ENCODE measurements at regions not wholly inside any gene's neighbourhood (a gene's known extent, or its start where the extent isn't known, plus 50 kb on each side); places are given as distances from the start of the nearest gene placed in this dataset.

DNA sequence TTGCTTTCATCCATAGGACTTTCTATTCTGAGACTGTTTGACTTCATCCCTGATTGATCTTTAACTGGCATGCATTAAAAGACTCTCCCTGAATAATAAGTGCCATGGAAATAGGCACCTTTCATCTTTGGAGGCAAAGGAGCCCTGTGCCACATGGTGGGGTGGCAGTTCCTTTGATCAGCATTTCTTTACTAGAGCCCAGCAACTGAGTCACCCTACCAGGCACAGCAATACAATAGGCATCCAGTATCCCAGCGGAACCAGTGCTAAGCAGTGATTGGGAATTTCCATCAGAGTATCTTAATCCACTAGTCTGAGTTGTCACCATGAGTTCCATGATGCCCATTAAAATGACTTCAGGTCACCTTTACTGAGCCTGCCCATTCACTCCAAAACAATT, 476.1 kb upstream of the MPDZ start (continued):
- TF ChIP-seq, protein P1, sequence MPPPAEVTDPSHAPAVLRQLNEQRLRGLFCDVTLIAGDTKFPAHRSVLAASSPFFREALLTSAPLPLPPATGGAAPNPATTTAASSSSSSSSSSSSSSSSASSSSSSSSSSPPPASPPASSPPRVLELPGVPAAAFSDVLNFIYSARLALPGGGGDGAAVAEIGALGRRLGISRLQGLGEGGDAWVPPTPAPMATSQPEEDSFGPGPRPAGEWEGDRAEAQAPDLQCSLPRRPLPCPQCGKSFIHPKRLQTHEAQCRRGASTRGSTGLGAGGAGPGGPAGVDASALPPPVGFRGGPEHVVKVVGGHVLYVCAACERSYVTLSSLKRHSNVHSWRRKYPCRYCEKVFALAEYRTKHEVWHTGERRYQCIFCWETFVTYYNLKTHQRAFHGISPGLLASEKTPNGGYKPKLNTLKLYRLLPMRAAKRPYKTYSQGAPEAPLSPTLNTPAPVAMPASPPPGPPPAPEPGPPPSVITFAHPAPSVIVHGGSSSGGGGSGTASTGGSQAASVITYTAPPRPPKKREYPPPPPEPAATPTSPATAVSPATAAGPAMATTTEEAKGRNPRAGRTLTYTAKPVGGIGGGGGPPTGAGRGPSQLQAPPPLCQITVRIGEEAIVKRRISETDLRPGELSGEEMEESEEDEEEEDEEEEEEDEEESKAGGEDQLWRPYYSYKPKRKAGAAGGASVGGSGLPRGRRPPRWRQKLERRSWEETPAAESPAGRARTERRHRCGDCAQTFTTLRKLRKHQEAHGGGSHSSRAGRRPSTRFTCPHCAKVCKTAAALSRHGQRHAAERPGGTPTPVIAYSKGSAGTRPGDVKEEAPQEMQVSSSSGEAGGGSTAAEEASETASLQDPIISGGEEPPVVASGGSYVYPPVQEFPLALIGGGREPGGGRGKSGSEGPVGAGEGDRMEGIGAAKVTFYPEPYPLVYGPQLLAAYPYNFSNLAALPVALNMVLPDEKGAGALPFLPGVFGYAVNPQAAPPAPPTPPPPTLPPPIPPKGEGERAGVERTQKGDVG (CRISPR knock-in tag; IDR thresholded peaks at IDR 0.05; ENCODE audit: borderline replicate concordance): no peak
- no peak for TF ChIP-seq GZF1 (CRISPR knock-in tag; IDR thresholded peaks at IDR 0.05)
- TF ChIP-seq ZFP37 (CRISPR knock-in tag; IDR thresholded peaks at IDR 0.05; ENCODE audit: borderline replicate concordance): no peak
- no peak for TF ChIP-seq ZNF720 (CRISPR knock-in tag; IDR thresholded peaks at IDR 0.05)
- TF ChIP-seq, protein P2, sequence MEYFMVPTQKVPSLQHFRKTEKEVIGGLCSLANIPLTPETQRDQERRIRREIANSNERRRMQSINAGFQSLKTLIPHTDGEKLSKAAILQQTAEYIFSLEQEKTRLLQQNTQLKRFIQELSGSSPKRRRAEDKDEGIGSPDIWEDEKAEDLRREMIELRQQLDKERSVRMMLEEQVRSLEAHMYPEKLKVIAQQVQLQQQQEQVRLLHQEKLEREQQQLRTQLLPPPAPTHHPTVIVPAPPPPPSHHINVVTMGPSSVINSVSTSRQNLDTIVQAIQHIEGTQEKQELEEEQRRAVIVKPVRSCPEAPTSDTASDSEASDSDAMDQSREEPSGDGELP (IDR thresholded peaks at IDR 0.05; ENCODE audit: borderline replicate concordance, low read depth): no peak
- no peak for TF ChIP-seq PHF21A (CRISPR knock-in tag; IDR thresholded peaks at IDR 0.05)
- no peak for TF ChIP-seq DMAP1 (CRISPR knock-in tag; IDR thresholded peaks at IDR 0.05)
- no peak for TF ChIP-seq FOXA3 (CRISPR knock-in tag; IDR thresholded peaks at IDR 0.05)
- TF ChIP-seq MAFF (IDR thresholded peaks at IDR 0.05; ENCODE audit: low read depth, low read length): no peak

DNA sequence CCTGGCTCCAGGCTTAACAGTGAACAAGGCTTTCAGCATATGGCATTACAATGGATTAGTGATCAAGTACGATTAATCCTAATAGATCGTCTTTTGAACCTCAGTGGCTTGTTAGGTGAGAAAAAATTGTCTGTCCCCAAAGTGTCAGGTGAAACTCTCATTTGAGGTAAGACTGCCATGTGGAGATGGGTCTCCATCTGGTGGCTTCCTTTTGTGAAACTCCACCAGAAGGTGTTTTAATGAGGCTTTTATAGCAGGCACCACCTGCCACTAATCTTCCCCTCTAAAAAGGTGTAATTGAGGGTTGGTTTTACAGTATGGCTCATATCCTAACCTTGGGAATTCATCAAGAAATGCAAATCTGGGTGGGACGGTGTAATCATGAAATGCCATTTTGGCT, 471.1 kb upstream of the MPDZ start:
- no peak overlapping the region for H3K27ac ChIP-seq (ENCODE audit: extremely low read length, insufficient read depth, low read length)
- CTCF ChIA-PET (ENCODE audit: low intra/inter-chr PET ratio, low total read pairs): no interaction called here
- no peak overlapping the region for H3K9ac ChIP-seq (ENCODE audit: insufficient read depth, low read depth, low read length)
- H3K79me2 ChIP-seq (ENCODE audit: insufficient read depth, low read length): no peaks in the 10 kb centered on the region
- no peak for DNase-seq (ENCODE audit: low spot score)
- no TSS peak for BruUV-seq (replicated peaks)
- in situ Hi-C loops (cut with HindIII; ENCODE audit: extremely low pct_ligation_motif_present, low pct_unique_long_range_greater_than_20kb) (no loop called here), intact Hi-C loops (cut with micrococcal nuclease; ENCODE audit: unreplicated experiment) (no loop called here)
- H3K9me3 ChIP-seq (ENCODE audit: low read length): no peaks in the 10 kb centered on the region
- POLR2A ChIA-PET: no interaction called here
- H4K20me1 ChIP-seq (ENCODE audit: insufficient read depth, low read length): no peaks in the 10 kb centered on the region
- 15% methylated on average over 3 of the region's 3 CpGs for WGBS (ENCODE audit: low lambda C conversion rate)
- no peak overlapping the region for H3K4me2 ChIP-seq (ENCODE audit: low read depth, low read length)
- H2AFZ ChIP-seq (ENCODE audit: low read length): no peak overlapping the region
- no peak overlapping the region for H3K4me3 ChIP-seq (replicated peaks in 1 of 3; ENCODE audit: insufficient read depth in 1 of 3, low read depth in 2 of 3, low read length in 3 of 3)
- no peak for ATAC-seq
- H3K36me3 ChIP-seq (replicated peaks in 1 of 2; ENCODE audit: control insufficient read depth in 1 of 2, insufficient read depth in 2 of 2, low read length in 2 of 2): no peaks in the 10 kb centered on the region
- H3K27me3 ChIP-seq (ENCODE audit: control insufficient read depth in 1 of 2, insufficient read depth in 2 of 2, low read length in 2 of 2): no peaks in the 10 kb centered on the region
- H3K4me1 ChIP-seq (ENCODE audit: insufficient read depth, low read length): no peaks in the 10 kb centered on the region
- FAIRE-seq: no peak
- TF ChIP-seq IRX3 (CRISPR knock-in tag; IDR thresholded peaks at IDR 0.05; ENCODE audit: borderline replicate concordance, low read depth) (no peak), ARHGAP35 (CRISPR knock-in tag; IDR thresholded peaks at IDR 0.05; ENCODE audit: borderline replicate concordance) (no peak), TCF7L2 (IDR thresholded peaks at IDR 0.05; ENCODE audit: low read depth, low read length) (no peak), ZNF160 (CRISPR knock-in tag; IDR thresholded peaks at IDR 0.05) (no peak)
- TF ChIP-seq, protein P3, sequence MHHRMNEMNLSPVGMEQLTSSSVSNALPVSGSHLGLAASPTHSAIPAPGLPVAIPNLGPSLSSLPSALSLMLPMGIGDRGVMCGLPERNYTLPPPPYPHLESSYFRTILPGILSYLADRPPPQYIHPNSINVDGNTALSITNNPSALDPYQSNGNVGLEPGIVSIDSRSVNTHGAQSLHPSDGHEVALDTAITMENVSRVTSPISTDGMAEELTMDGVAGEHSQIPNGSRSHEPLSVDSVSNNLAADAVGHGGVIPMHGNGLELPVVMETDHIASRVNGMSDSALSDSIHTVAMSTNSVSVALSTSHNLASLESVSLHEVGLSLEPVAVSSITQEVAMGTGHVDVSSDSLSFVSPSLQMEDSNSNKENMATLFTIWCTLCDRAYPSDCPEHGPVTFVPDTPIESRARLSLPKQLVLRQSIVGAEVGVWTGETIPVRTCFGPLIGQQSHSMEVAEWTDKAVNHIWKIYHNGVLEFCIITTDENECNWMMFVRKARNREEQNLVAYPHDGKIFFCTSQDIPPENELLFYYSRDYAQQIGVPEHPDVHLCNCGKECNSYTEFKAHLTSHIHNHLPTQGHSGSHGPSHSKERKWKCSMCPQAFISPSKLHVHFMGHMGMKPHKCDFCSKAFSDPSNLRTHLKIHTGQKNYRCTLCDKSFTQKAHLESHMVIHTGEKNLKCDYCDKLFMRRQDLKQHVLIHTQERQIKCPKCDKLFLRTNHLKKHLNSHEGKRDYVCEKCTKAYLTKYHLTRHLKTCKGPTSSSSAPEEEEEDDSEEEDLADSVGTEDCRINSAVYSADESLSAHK (CRISPR knock-in tag; IDR thresholded peaks at IDR 0.05; ENCODE audit: borderline replicate concordance): no peak
- TF ChIP-seq, protein P4, sequence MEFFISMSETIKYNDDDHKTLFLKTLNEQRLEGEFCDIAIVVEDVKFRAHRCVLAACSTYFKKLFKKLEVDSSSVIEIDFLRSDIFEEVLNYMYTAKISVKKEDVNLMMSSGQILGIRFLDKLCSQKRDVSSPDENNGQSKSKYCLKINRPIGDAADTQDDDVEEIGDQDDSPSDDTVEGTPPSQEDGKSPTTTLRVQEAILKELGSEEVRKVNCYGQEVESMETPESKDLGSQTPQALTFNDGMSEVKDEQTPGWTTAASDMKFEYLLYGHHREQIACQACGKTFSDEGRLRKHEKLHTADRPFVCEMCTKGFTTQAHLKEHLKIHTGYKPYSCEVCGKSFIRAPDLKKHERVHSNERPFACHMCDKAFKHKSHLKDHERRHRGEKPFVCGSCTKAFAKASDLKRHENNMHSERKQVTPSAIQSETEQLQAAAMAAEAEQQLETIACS (CRISPR knock-in tag; IDR thresholded peaks at IDR 0.05): no peak
- TF ChIP-seq, protein P5, sequence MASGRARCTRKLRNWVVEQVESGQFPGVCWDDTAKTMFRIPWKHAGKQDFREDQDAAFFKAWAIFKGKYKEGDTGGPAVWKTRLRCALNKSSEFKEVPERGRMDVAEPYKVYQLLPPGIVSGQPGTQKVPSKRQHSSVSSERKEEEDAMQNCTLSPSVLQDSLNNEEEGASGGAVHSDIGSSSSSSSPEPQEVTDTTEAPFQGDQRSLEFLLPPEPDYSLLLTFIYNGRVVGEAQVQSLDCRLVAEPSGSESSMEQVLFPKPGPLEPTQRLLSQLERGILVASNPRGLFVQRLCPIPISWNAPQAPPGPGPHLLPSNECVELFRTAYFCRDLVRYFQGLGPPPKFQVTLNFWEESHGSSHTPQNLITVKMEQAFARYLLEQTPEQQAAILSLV (CRISPR knock-in tag; IDR thresholded peaks at IDR 0.05; ENCODE audit: borderline replicate concordance): no peak
